ENCODE measurements at regions not wholly inside any gene's neighbourhood (a gene's known extent, or its start where the extent isn't known, plus 50 kb on each side); places are given as distances from the start of the nearest gene placed in this dataset.

- TF ChIP-seq DZIP1 (CRISPR knock-in tag; IDR thresholded peaks at IDR 0.05) (peak; percentile 28; the same call in 1 of the 2 replicates), HNRNPK (IDR thresholded peaks at IDR 0.05; ENCODE audit: low read depth, low read length, poor library complexity, severe bottlenecking) (peak; percentile 86), ZNF770 (CRISPR knock-in tag; IDR thresholded peaks at IDR 0.05) (peak; percentile 51; the same call in 1 of the 2 replicates), PCBP1 (IDR thresholded peaks at IDR 0.05; ENCODE audit: borderline replicate concordance, low read depth, low read length) (0 out of 2 replicates have a peak, but pooled peaks have one; percentile 36), ZNF337 (CRISPR knock-in tag; IDR thresholded peaks at IDR 0.05; ENCODE audit: borderline replicate concordance, low read depth) (no peak), ATF1 (CRISPR knock-in tag; IDR thresholded peaks at IDR 0.05) (no peak), HIVEP1 (CRISPR knock-in tag; IDR thresholded peaks at IDR 0.05) (peak; percentile 82; the same call in 1 of the 2 replicates), EED (CRISPR knock-in tag; IDR thresholded peaks at IDR 0.05) (no peak), ZBTB4 (CRISPR knock-in tag; IDR thresholded peaks at IDR 0.05; ENCODE audit: borderline replicate concordance) (no peak), KLF13 (CRISPR knock-in tag; IDR thresholded peaks at IDR 0.05) (no peak), MTA3 (CRISPR knock-in tag; IDR thresholded peaks at IDR 0.05) (no peak), SIN3A (IDR thresholded peaks at IDR 0.05; ENCODE audit: borderline replicate concordance, low read depth, low read length) (no peak), HNRNPLL (IDR thresholded peaks at IDR 0.05; ENCODE audit: low read depth, low read length, poor library complexity, severe bottlenecking) (peak; percentile 91), NFE2L1 (CRISPR knock-in tag; IDR thresholded peaks at IDR 0.05; ENCODE audit: borderline replicate concordance) (peak; percentile 45; the same call in 1 of the 2 replicates)
- TF ChIP-seq, protein P1, sequence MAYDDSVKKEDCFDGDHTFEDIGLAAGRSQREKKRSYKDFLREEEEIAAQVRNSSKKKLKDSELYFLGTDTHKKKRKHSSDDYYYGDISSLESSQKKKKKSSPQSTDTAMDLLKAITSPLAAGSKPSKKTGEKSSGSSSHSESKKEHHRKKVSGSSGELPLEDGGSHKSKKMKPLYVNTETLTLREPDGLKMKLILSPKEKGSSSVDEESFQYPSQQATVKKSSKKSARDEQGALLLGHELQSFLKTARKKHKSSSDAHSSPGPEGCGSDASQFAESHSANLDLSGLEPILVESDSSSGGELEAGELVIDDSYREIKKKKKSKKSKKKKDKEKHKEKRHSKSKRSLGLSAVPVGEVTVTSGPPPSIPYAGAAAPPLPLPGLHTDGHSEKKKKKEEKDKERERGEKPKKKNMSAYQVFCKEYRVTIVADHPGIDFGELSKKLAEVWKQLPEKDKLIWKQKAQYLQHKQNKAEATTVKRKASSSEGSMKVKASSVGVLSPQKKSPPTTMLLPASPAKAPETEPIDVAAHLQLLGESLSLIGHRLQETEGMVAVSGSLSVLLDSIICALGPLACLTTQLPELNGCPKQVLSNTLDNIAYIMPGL (CRISPR knock-in tag; IDR thresholded peaks at IDR 0.05; ENCODE audit: borderline replicate concordance in 1 of 2, low read depth in 1 of 2), result peak in 1 of 2 experiments; percentile 69; a peak in 2 of 4 replicates
- TF ChIP-seq, protein P2, sequence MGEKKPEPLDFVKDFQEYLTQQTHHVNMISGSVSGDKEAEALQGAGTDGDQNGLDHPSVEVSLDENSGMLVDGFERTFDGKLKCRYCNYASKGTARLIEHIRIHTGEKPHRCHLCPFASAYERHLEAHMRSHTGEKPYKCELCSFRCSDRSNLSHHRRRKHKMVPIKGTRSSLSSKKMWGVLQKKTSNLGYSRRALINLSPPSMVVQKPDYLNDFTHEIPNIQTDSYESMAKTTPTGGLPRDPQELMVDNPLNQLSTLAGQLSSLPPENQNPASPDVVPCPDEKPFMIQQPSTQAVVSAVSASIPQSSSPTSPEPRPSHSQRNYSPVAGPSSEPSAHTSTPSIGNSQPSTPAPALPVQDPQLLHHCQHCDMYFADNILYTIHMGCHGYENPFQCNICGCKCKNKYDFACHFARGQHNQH (CRISPR knock-in tag; IDR thresholded peaks at IDR 0.05), result peak; percentile 34; the same call in 1 of the 2 replicates
These were observed 109.2 kb upstream of the EGLN3 start (continued) for GRCh38 chr14:34059925-34060650.

All from HepG2 (cell line).